GM12878 (cell line): ENCODE measurements at regions not wholly inside any gene's neighbourhood (a gene's known extent, or its start where the extent isn't known, plus 50 kb on each side); places are given as distances from the start of the nearest gene placed in this dataset.

Experiments
- CHD2 ChIP-seq: IDR thresholded peaks from 2 replicates; pipeline ENCODE4 v1.6.1; 2011; ENCODE audit warnings: low read depth, low read length, improper control_type of control experiment, borderline replicate concordance
- FOXM1 ChIP-seq: IDR thresholded peaks from 2 replicates; pipeline ENCODE4 v1.6.1; 2012; ENCODE audit warnings: low read depth, mild to moderate bottlenecking, inconsistent platforms, low read length, moderate library complexity
- GABPA ChIP-seq: IDR thresholded peaks from 2 replicates; pipeline ENCODE4 v1.6.1; 2014; ENCODE audit warnings: antibody characterized with exemption, low read depth, mild to moderate bottlenecking, inconsistent platforms
- HDAC6 ChIP-seq: fragments of 200-600 bp; sonication (generic); IDR thresholded peaks from one replicate; pipeline ENCODE4 v1.8.0; 2017; ENCODE audit warnings: antibody characterized with exemption; ENCODE audit not compliant: unreplicated experiment
- SMAD1 ChIP-seq: fragments of 450-650 bp; IDR thresholded peaks from 2 replicates; pipeline ENCODE4 v1.6.1; 2018; ENCODE audit warnings: mild to moderate bottlenecking, low read depth; ENCODE audit not compliant: partially characterized antibody
- TAF1 ChIP-seq: IDR thresholded peaks from 2 replicates; pipeline ENCODE4 v1.6.1; 2011; ENCODE audit warnings: mild to moderate bottlenecking, low read depth, low read length, borderline replicate concordance
- TCF3 ChIP-seq: IDR thresholded peaks from 2 replicates; pipeline ENCODE4 v1.6.1; 2012; ENCODE audit warnings: low read depth, mild to moderate bottlenecking, low read length, borderline replicate concordance; ENCODE audit not compliant: insufficient read depth
- TF ChIP-seq, protein P1 (sequence below), 3 experiments: IDR thresholded peaks in 2 of 3; conservative IDR thresholded peaks in 1 of 3; 2 replicates each; pipeline ENCODE4 v1.5.1; 2011; ENCODE audit warnings: low read depth in 3 of 3, low read length in 3 of 3, mild to moderate bottlenecking in 3 of 3, control low read depth in 2 of 3, moderate library complexity in 2 of 3, inconsistent platforms in 1 of 3, mixed read lengths in 1 of 3; ENCODE audit not compliant: control insufficient read depth in 2 of 3, insufficient read depth in 1 of 3; ENCODE audit errors: extremely low read depth in 1 of 3
- TF ChIP-seq, protein P2 (sequence below): fragments of 450-650 bp; IDR thresholded peaks from 2 replicates; pipeline ENCODE4 v1.6.1; 2017; ENCODE audit warnings: mild to moderate bottlenecking

DNA sequence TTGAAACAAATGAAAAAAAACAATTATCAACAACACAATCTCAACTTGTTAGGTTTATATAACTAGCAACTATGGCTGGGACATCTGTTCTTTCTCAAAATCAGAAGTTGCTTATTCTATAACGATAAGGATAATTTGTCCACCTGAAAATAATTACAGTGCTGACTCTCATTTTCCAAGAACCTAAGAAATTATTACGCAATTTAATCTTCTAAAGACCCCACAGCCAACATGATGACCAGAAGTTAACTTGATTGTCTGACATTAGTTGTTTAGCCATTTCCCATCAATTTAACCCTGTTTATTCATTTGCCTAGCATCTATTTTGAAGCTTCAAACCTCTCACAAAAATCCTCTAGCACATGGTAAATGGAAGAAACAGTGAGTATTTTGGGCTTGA is 293.8 kb downstream of the ELAVL2 start:
- TF ChIP-seq SMAD1 = no peak
- TF ChIP-seq, protein P1, sequence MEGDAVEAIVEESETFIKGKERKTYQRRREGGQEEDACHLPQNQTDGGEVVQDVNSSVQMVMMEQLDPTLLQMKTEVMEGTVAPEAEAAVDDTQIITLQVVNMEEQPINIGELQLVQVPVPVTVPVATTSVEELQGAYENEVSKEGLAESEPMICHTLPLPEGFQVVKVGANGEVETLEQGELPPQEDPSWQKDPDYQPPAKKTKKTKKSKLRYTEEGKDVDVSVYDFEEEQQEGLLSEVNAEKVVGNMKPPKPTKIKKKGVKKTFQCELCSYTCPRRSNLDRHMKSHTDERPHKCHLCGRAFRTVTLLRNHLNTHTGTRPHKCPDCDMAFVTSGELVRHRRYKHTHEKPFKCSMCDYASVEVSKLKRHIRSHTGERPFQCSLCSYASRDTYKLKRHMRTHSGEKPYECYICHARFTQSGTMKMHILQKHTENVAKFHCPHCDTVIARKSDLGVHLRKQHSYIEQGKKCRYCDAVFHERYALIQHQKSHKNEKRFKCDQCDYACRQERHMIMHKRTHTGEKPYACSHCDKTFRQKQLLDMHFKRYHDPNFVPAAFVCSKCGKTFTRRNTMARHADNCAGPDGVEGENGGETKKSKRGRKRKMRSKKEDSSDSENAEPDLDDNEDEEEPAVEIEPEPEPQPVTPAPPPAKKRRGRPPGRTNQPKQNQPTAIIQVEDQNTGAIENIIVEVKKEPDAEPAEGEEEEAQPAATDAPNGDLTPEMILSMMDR (IDR thresholded peaks at IDR 0.05 in 2 of 3, conservative IDR thresholded peaks at IDR 0.05 in 1 of 3; ENCODE audit: control insufficient read depth in 2 of 3, extremely low read depth in 1 of 3, insufficient read depth in 1 of 3, low read depth in 3 of 3, low read length in 3 of 3) = no peak
- no peak for TF ChIP-seq FOXM1
- TF ChIP-seq CHD2 = no peak
- no peak for TF ChIP-seq TAF1
- TF ChIP-seq, protein P2, sequence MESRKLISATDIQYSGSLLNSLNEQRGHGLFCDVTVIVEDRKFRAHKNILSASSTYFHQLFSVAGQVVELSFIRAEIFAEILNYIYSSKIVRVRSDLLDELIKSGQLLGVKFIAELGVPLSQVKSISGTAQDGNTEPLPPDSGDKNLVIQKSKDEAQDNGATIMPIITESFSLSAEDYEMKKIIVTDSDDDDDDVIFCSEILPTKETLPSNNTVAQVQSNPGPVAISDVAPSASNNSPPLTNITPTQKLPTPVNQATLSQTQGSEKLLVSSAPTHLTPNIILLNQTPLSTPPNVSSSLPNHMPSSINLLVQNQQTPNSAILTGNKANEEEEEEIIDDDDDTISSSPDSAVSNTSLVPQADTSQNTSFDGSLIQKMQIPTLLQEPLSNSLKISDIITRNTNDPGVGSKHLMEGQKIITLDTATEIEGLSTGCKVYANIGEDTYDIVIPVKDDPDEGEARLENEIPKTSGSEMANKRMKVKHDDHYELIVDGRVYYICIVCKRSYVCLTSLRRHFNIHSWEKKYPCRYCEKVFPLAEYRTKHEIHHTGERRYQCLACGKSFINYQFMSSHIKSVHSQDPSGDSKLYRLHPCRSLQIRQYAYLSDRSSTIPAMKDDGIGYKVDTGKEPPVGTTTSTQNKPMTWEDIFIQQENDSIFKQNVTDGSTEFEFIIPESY = no peak
- no peak for TF ChIP-seq GABPA
- TF ChIP-seq TCF3 = no peak
- TF ChIP-seq HDAC6 = no peak
